ENCODE measurements at regions not wholly inside any gene's neighbourhood (a gene's known extent, or its start where the extent isn't known, plus 50 kb on each side); places are given as distances from the start of the nearest gene placed in this dataset.

GRCh38 chr15:46496491-46497115, 861.8 kb downstream of the SQOR start:
- no peak for TF ChIP-seq CTCF (IDR thresholded peaks at IDR 0.05; ENCODE audit: low read depth, low read length, missing input control)
- TF ChIP-seq GABPA (IDR thresholded peaks at IDR 0.05 in 1 of 2, conservative IDR thresholded peaks at IDR 0.05 in 1 of 2) = no peak
- no peak for TF ChIP-seq REST (IDR thresholded peaks at IDR 0.05)
- no peak for TF ChIP-seq ATF3 (IDR thresholded peaks at IDR 0.05)
- no peak for TF ChIP-seq TAF1 (conservative IDR thresholded peaks at IDR 0.05)
- no peak for TF ChIP-seq RXRA (IDR thresholded peaks at IDR 0.05)
- TF ChIP-seq HNF4A (conservative IDR thresholded peaks at IDR 0.05) = no peak
